DMS114 treated with DMSO at 0.1 percent for 48 hours (cell line): ENCODE measurements at regions not wholly inside any gene's neighbourhood (a gene's known extent, or its start where the extent isn't known, plus 50 kb on each side); places are given as distances from the start of the nearest gene placed in this dataset.

ENCODE experiments used
- DNase-seq: peaks from one replicate; lab custom pipeline; 2025; ENCODE audit not compliant: unreplicated experiment; lab: John Stamatoyannopoulos, UW

DNA sequence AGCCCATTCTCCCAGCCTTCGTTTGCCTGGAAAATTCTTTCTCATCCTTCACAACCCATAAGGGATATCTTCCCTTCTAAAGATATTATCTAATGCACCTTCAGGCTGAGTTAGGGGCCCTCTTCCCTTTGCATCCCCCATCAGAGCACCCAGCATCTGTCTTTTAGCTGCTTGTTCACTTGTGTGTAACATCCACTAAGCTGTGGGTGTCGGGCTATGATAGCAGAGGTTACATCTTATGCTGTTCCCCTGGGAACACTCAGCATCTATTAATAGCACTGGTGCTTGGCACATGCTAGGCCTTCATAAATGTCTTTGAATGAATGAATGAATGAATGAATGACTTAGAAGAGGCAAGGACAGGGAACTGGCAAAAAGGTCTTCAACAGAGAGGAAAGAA lies 131.8 kb downstream of the NUAK1 start:
- DNase-seq: no peak

DNA sequence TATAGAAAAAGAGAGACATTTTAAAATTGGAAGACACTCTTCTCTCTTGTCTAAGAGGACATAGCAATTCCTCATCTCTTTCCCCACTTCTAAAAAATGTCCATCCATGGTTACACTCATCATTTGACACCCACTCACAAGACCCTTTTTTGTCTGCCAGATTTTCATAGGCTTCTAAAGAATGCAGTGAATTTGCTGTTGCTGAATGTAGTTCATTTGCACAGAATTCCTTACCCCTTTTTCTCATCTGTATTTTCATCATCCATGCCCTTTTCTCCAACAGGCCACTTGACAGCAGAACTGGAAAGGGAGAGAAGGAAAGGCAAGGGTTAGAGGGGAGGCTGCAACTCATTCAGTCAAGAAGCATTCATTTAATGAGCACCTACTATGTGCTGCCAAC lies 128.0 kb downstream of the NUAK1 start:
- DNase-seq: no peak
